ENCODE measurements at regions not wholly inside any gene's neighbourhood (a gene's known extent, or its start where the extent isn't known, plus 50 kb on each side); places are given as distances from the start of the nearest gene placed in this dataset.

DNA sequence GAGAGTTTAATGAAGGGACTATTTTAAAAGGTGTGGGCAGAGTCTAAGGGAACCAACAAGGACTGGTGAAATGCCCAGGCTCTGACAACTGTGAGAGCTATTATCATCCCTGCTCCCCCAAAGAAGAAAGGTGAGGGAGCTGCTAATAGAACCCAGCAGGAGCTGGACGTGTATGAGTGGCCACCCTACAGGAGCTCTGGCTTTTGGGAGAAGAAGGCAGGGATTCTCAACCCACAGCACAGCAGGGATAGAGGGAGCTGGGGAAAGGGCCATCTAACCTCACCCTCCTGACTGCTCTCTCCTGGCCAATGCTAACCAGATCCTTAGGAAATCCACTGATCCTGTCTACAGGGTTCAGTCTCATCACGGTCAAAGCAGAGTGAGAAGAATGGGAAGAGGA lies 57.1 kb downstream of the GRIN2B start:
- H3K9me3 ChIP-seq (ENCODE audit: low read length): no peaks in the 10 kb centered on the region
- H3K79me2 ChIP-seq (ENCODE audit: insufficient read depth, low read length): no peaks in the 10 kb centered on the region
- no peak overlapping the region for H3K4me3 ChIP-seq (ENCODE audit: low read depth, low read length, poor library complexity, severe bottlenecking)
- H3K36me3 ChIP-seq (ENCODE audit: insufficient read depth, low read length): no peaks in the 10 kb centered on the region
- no peaks in the 10 kb centered on the region for H4K20me1 ChIP-seq (ENCODE audit: insufficient read depth, low read length)
- H3K27ac ChIP-seq (ENCODE audit: low read depth, low read length, poor library complexity, severe bottlenecking): no peak overlapping the region
- no peaks in the 10 kb centered on the region for H3K9me2 ChIP-seq (ENCODE audit: low read depth, low read length)
- no peak for TF ChIP-seq EZH2 (IDR thresholded peaks at IDR 0.05; ENCODE audit: borderline replicate concordance, low read length)
- TF ChIP-seq, protein P1, sequence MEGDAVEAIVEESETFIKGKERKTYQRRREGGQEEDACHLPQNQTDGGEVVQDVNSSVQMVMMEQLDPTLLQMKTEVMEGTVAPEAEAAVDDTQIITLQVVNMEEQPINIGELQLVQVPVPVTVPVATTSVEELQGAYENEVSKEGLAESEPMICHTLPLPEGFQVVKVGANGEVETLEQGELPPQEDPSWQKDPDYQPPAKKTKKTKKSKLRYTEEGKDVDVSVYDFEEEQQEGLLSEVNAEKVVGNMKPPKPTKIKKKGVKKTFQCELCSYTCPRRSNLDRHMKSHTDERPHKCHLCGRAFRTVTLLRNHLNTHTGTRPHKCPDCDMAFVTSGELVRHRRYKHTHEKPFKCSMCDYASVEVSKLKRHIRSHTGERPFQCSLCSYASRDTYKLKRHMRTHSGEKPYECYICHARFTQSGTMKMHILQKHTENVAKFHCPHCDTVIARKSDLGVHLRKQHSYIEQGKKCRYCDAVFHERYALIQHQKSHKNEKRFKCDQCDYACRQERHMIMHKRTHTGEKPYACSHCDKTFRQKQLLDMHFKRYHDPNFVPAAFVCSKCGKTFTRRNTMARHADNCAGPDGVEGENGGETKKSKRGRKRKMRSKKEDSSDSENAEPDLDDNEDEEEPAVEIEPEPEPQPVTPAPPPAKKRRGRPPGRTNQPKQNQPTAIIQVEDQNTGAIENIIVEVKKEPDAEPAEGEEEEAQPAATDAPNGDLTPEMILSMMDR (IDR thresholded peaks at IDR 0.05; ENCODE audit: low read length): no peak
- H3K4me2 ChIP-seq (ENCODE audit: low read length): no peak overlapping the region
- no peak overlapping the region for H3K9ac ChIP-seq (ENCODE audit: low read length)
- no peak overlapping the region for H2AFZ ChIP-seq (ENCODE audit: low read length)
- no peaks in the 10 kb centered on the region for H3K27me3 ChIP-seq (ENCODE audit: insufficient read depth, low read length)
- no peaks in the 10 kb centered on the region for H3K4me1 ChIP-seq (ENCODE audit: insufficient read depth, low read length, severe bottlenecking)
- no peaks in the 10 kb centered on the region for H3F3A ChIP-seq (ENCODE audit: insufficient read depth, low read length)

GRCh38 chr12:13918897-13919296 lies 62.5 kb downstream of the GRIN2B start:
- Histone ChIP-seq H3F3A (ENCODE audit: insufficient read depth, low read length) (no peaks in the 10 kb centered on the region), H3K9me3 (ENCODE audit: low read length) (no peaks in the 10 kb centered on the region), H3K79me2 (ENCODE audit: insufficient read depth, low read length) (no peaks in the 10 kb centered on the region), H3K36me3 (ENCODE audit: insufficient read depth, low read length) (no peaks in the 10 kb centered on the region), H2AFZ (ENCODE audit: low read length) (no peak overlapping the region), H3K4me3 (ENCODE audit: low read depth, low read length, poor library complexity, severe bottlenecking) (no peak overlapping the region), H3K4me2 (ENCODE audit: low read length) (no peak overlapping the region), H3K27ac (ENCODE audit: low read depth, low read length, poor library complexity, severe bottlenecking) (no peak overlapping the region), H3K9me2 (ENCODE audit: low read depth, low read length) (no peaks in the 10 kb centered on the region), H3K9ac (ENCODE audit: low read length) (no peak overlapping the region), H3K27me3 (ENCODE audit: insufficient read depth, low read length) (no peaks in the 10 kb centered on the region), H4K20me1 (ENCODE audit: insufficient read depth, low read length) (no peaks in the 10 kb centered on the region), H3K4me1 (ENCODE audit: insufficient read depth, low read length, severe bottlenecking) (no peaks in the 10 kb centered on the region)
- TF ChIP-seq, protein P1 (IDR thresholded peaks at IDR 0.05; ENCODE audit: low read length): no peak
- no peak for TF ChIP-seq EZH2 (IDR thresholded peaks at IDR 0.05; ENCODE audit: borderline replicate concordance, low read length)

- no peaks in the 10 kb centered on the region for H3K4me1 ChIP-seq (ENCODE audit: insufficient read depth, low read length, severe bottlenecking)
Measured at GRCh38 chr12:13915096-13915495, 66.3 kb downstream of the GRIN2B start.

More at GRCh38 chr12:13915096-13915495, 66.3 kb downstream of the GRIN2B start:
- Histone ChIP-seq H3K9me2 (ENCODE audit: low read depth, low read length) (no peaks in the 10 kb centered on the region), H3K9me3 (ENCODE audit: low read length) (no peaks in the 10 kb centered on the region), H3K9ac (ENCODE audit: low read length) (no peak overlapping the region), H3K4me2 (ENCODE audit: low read length) (no peak overlapping the region), H3F3A (ENCODE audit: insufficient read depth, low read length) (no peaks in the 10 kb centered on the region), H3K27ac (ENCODE audit: low read depth, low read length, poor library complexity, severe bottlenecking) (no peak overlapping the region), H3K27me3 (ENCODE audit: insufficient read depth, low read length) (no peaks in the 10 kb centered on the region), H3K4me3 (ENCODE audit: low read depth, low read length, poor library complexity, severe bottlenecking) (no peak overlapping the region), H3K79me2 (ENCODE audit: insufficient read depth, low read length) (no peaks in the 10 kb centered on the region), H3K36me3 (ENCODE audit: insufficient read depth, low read length) (no peaks in the 10 kb centered on the region), H4K20me1 (ENCODE audit: insufficient read depth, low read length) (no peaks in the 10 kb centered on the region), H2AFZ (ENCODE audit: low read length) (no peak overlapping the region)
- TF ChIP-seq, protein P1 (IDR thresholded peaks at IDR 0.05; ENCODE audit: low read length): no peak
- no peak for TF ChIP-seq EZH2 (IDR thresholded peaks at IDR 0.05; ENCODE audit: borderline replicate concordance, low read length)

All from OCI-LY1 (cell line).